SK-N-SH (cell line): ENCODE measurements at regions not wholly inside any gene's neighbourhood (a gene's known extent, or its start where the extent isn't known, plus 50 kb on each side); places are given as distances from the start of the nearest gene placed in this dataset.

Source experiments
- CTCF ChIA-PET: fragments of 300-600, 350-600 bp; formaldehyde crosslinking; extraction: SDS; loops from one replicate; lab custom pipeline; 2021; lab: Yijun Ruan, JAX
- POLR2A ChIA-PET: fragments of 350-600 bp; sonication (Branson Sonifier 250); formaldehyde crosslinking; extraction: SDS; loops from one replicate; lab custom pipeline; 2020; ENCODE audit warnings: antibody characterized with exemption, inconsistent platforms; lab: Yijun Ruan, JAX
- DNase-seq: peaks from one replicate; pipeline ENCODE4 v3.0.0; 2012
- H2AFZ ChIP-seq: fragments of 200-600 bp; sonication (generic); 2 replicates; pipeline ENCODE4 v1.8.1; 2016; ENCODE audit warnings: antibody characterized with exemption, mild to moderate bottlenecking, low read depth
- H3F3A ChIP-seq: fragments of 200-600 bp; sonication (generic); replicated peaks from 2 replicates; pipeline ENCODE3; 2016; ENCODE audit warnings: antibody characterized with exemption, mild to moderate bottlenecking; ENCODE audit not compliant: insufficient read depth
- H3K27ac ChIP-seq, 2 experiments: fragments of 200-500 bp in 1 of 2; fragments of 200-600 bp in 1 of 2; sonication (Bioruptor generic) in 1 of 2; sonication (generic), shearing (Covaris generic) in 1 of 2; 2 replicates each; pipeline versions ENCODE4 v1.5.1 to v1.6.1; 2014 to 2016; ENCODE audit warnings: low read depth in 2 of 2, inconsistent platforms in 1 of 2, low read length in 1 of 2, mild to moderate bottlenecking in 1 of 2, mixed read lengths in 1 of 2
- H3K27me3 ChIP-seq: fragments of 200-600 bp; sonication (generic), shearing (Covaris generic); 2 replicates; pipeline ENCODE4 v1.6.1; 2016; ENCODE audit warnings: mixed run types; ENCODE audit not compliant: insufficient read depth
- H3K36me3 ChIP-seq, 2 experiments: fragments of 200-500 bp in 1 of 2; fragments of 200-600 bp in 1 of 2; sonication (Bioruptor generic) in 1 of 2; sonication (generic) in 1 of 2; replicated peaks in 1 of 2; 2 replicates each; pipeline versions ENCODE3 to v1.5.1; 2014 to 2016; ENCODE audit warnings: low read length in 1 of 2, mild to moderate bottlenecking in 1 of 2; ENCODE audit not compliant: insufficient read depth in 2 of 2, control insufficient read depth in 1 of 2
- H3K4me1 ChIP-seq, 2 experiments: fragments of 200-500 bp in 1 of 2; fragments of 200-600 bp in 1 of 2; sonication (Bioruptor generic) in 1 of 2; sonication (generic), shearing (Covaris generic) in 1 of 2; 2 replicates each; pipeline versions ENCODE4 v1.5.1 to v1.6.1; 2014 to 2016; ENCODE audit warnings: low read depth in 1 of 2, low read length in 1 of 2, mixed run types in 1 of 2; ENCODE audit not compliant: insufficient read depth in 2 of 2, control insufficient read depth in 1 of 2
- H3K4me2 ChIP-seq: fragments of 200-600 bp; sonication (generic), shearing (Covaris generic); 2 replicates; pipeline ENCODE4 v1.6.1; 2017; ENCODE audit warnings: mixed run types
- H3K4me3 ChIP-seq, 2 experiments: fragments of 200-500 bp in 1 of 2; fragments of 200-600 bp in 1 of 2; sonication (Bioruptor generic) in 1 of 2; sonication (generic), shearing (Covaris generic) in 1 of 2; 2 replicates each; pipeline versions ENCODE4 v1.5.1 to v1.8.1; 2014 to 2016; ENCODE audit warnings: low read depth in 2 of 2, inconsistent platforms in 1 of 2, low read length in 1 of 2, mild to moderate bottlenecking in 1 of 2, mixed read lengths in 1 of 2, moderate library complexity in 1 of 2
- H3K79me2 ChIP-seq: fragments of 200-600 bp; sonication (generic); 2 replicates; pipeline ENCODE4 v1.8.1; 2017; ENCODE audit warnings: mild to moderate bottlenecking; ENCODE audit not compliant: insufficient read depth
- H3K9ac ChIP-seq: fragments of 200-600 bp; sonication (generic); 2 replicates; pipeline ENCODE4 v1.6.1; 2017; ENCODE audit warnings: mixed run types
- H3K9me2 ChIP-seq: fragments of 200-600 bp; sonication (generic); 2 replicates; pipeline ENCODE4 v1.6.1; 2017; ENCODE audit warnings: mixed run types
- H3K9me3 ChIP-seq: fragments of 200-600 bp; sonication (generic); 2 replicates; pipeline ENCODE4 v1.6.1; 2017; ENCODE audit warnings: mixed run types, mild to moderate bottlenecking, moderate library complexity
- H4K20me1 ChIP-seq: fragments of 200-600 bp; sonication (generic); 2 replicates; pipeline ENCODE4 v1.6.1; 2017; ENCODE audit warnings: mild to moderate bottlenecking, mixed run types; ENCODE audit not compliant: insufficient read depth
- ELF1 ChIP-seq: IDR thresholded peaks from 2 replicates; pipeline ENCODE4 v1.4.0; 2012
- EP300 ChIP-seq, 2 experiments: IDR thresholded peaks; 2 replicates each; pipeline versions ENCODE4 v1.4.0 to v1.6.1; 2012; ENCODE audit warnings: borderline replicate concordance in 1 of 2, low read depth in 1 of 2, low read length in 1 of 2
- EZH2phosphoT487 ChIP-seq: fragments of 200-600 bp; sonication (generic); IDR thresholded peaks from 2 replicates; pipeline ENCODE4 v1.6.1; 2017; ENCODE audit warnings: low read depth, mixed run types, mild to moderate bottlenecking, antibody characterized with exemption, moderate library complexity, borderline replicate concordance
- FOSL2 ChIP-seq: IDR thresholded peaks from 2 replicates; pipeline ENCODE4 v1.4.0; 2012; ENCODE audit warnings: low read depth, mild to moderate bottlenecking, moderate library complexity, borderline replicate concordance
- FOXM1 ChIP-seq: IDR thresholded peaks from 2 replicates; pipeline ENCODE4 v1.4.0; 2012; ENCODE audit warnings: low read depth, mild to moderate bottlenecking
- GABPA ChIP-seq: IDR thresholded peaks from 2 replicates; pipeline ENCODE4 v1.4.0; 2012; ENCODE audit warnings: low read depth, mild to moderate bottlenecking
- JUND ChIP-seq: IDR thresholded peaks from 2 replicates; pipeline ENCODE4 v1.4.0; 2012
- MAX ChIP-seq: IDR thresholded peaks from 2 replicates; pipeline ENCODE4 v1.4.0; 2012; ENCODE audit warnings: low read depth
- MEF2A ChIP-seq: IDR thresholded peaks from 2 replicates; pipeline ENCODE4 v1.4.0; 2012; ENCODE audit warnings: low read depth, borderline replicate concordance
- NFIC ChIP-seq: IDR thresholded peaks from 2 replicates; pipeline ENCODE4 v1.4.0; 2012; ENCODE audit warnings: borderline replicate concordance
- PBX3 ChIP-seq: IDR thresholded peaks from 2 replicates; pipeline ENCODE4; 2012
- POLR2AphosphoS5 ChIP-seq: IDR thresholded peaks from 2 replicates; pipeline ENCODE4 v1.6.1; 2012; ENCODE audit warnings: low read depth, low read length
- RFX5 ChIP-seq: IDR thresholded peaks from 2 replicates; pipeline ENCODE4 v1.6.1; 2012; ENCODE audit warnings: mild to moderate bottlenecking, improper control_type of control experiment, low read length
- RXRA ChIP-seq: IDR thresholded peaks from 2 replicates; pipeline ENCODE4 v1.4.0; 2012; ENCODE audit warnings: low read depth, mild to moderate bottlenecking, borderline replicate concordance
- SMC3 ChIP-seq: IDR thresholded peaks from 2 replicates; pipeline ENCODE4 v1.6.1; 2012; ENCODE audit warnings: low read depth, low read length, improper control_type of control experiment
- TEAD4 ChIP-seq: IDR thresholded peaks from 2 replicates; pipeline ENCODE4 v1.4.0; 2012; ENCODE audit warnings: mild to moderate bottlenecking, borderline replicate concordance; ENCODE audit not compliant: insufficient read depth
- USF2 ChIP-seq: fragments of 150-350 bp; IDR thresholded peaks from 2 replicates; pipeline ENCODE4 v1.6.1; 2017; ENCODE audit warnings: antibody characterized with exemption, low read length, low read depth, borderline replicate concordance
- WGBS: methylation state at CpG from one replicate; pipeline ENCODE4 v1.1.6; 2017; ENCODE audit warnings: low lambda C conversion rate; 5-methylcytosine and 5-hydroxymethylcytosine counted together

- Histone ChIP-seq H3K4me2 (no peak overlapping the region), H2AFZ (no peak overlapping the region), H4K20me1 (no peaks in the 10 kb centered on the region), H3K9me2 (no peaks in the 10 kb centered on the region), H3F3A (no peaks in the 10 kb centered on the region), H3K79me2 (no peaks in the 10 kb centered on the region), H3K4me1 (no peaks in the 10 kb centered on the region), H3K27me3 (no peaks in the 10 kb centered on the region; the same call in 1 of the 2 replicates), H3K27ac (no peak overlapping the region), H3K36me3 (no peaks in the 10 kb centered on the region), H3K4me3 (no peak overlapping the region), H3K9ac (no peak overlapping the region), H3K9me3 (no peaks in the 10 kb centered on the region)
- TF ChIP-seq FOXM1, result no peak
- no peak for TF ChIP-seq RFX5
- no peak for TF ChIP-seq TEAD4
- no peak for TF ChIP-seq FOSL2
- no peak for TF ChIP-seq ELF1
- no peak for TF ChIP-seq PBX3
- no peak for TF ChIP-seq EP300 (IDR thresholded peaks at IDR 0.05; ENCODE audit: borderline replicate concordance in 1 of 2, low read depth in 1 of 2, low read length in 1 of 2)
- no peak for TF ChIP-seq POLR2AphosphoS5
- TF ChIP-seq MEF2A, result no peak
- no peak for TF ChIP-seq EZH2phosphoT487
- no peak for TF ChIP-seq NFIC
- TF ChIP-seq SMC3, result no peak
- TF ChIP-seq MAX, result no peak
- no peak for TF ChIP-seq GABPA
- TF ChIP-seq USF2, result no peak
- ChIA-PET POLR2A (no interaction called here), CTCF (no interaction called here)
- DNase-seq, result no peak
Observed at GRCh38 chr13:36766295-36766694, 52.7 kb upstream of the RFXAP start.

- CTCF ChIA-PET, result no interaction called here
- no peak for DNase-seq
- TF ChIP-seq RXRA, result no peak
- TF ChIP-seq JUND, result no peak
Observed at GRCh38 chr13:36767276-36767675, 51.7 kb upstream of the RFXAP start.

More at GRCh38 chr13:36767276-36767675, 51.7 kb upstream of the RFXAP start:
- Histone ChIP-seq H3K4me2 (no peak overlapping the region), H3K27ac (no peak overlapping the region), H4K20me1 (no peaks in the 10 kb centered on the region), H3K4me3 (no peak overlapping the region), H3K9me2 (no peaks in the 10 kb centered on the region), H3K9ac (no peak overlapping the region), H3K27me3 (no peaks in the 10 kb centered on the region; the same call in 1 of the 2 replicates), H3F3A (no peaks in the 10 kb centered on the region), H2AFZ (no peak overlapping the region), H3K79me2 (no peaks in the 10 kb centered on the region), H3K4me1 (no peaks in the 10 kb centered on the region), H3K36me3 (no peaks in the 10 kb centered on the region), H3K9me3 (no peaks in the 10 kb centered on the region)
- POLR2A ChIA-PET, result no interaction called here
- WGBS, result 34% methylated on average over 4 of the region's 4 CpGs
